Trophoblast cell (in vitro differentiated cells and primary cell): ENCODE measurements at regions not wholly inside any gene's neighbourhood (a gene's known extent, or its start where the extent isn't known, plus 50 kb on each side); places are given as distances from the start of the nearest gene placed in this dataset.

Source experiments
- DNase-seq, 2 donors: peaks; one replicate each; pipeline ENCODE4 v3.0.0-alpha.2; 2016
- H2AFZ ChIP-seq: 2 replicates; pipeline ENCODE4 v1.6.1; 2013; ENCODE audit warnings: low read length, moderate library complexity, mild to moderate bottlenecking; ENCODE audit not compliant: insufficient read depth, poor library complexity
- H2AK5ac ChIP-seq: 2 replicates; pipeline ENCODE4 v1.6.1; 2013; ENCODE audit warnings: mild to moderate bottlenecking, low read length
- H2BK120ac ChIP-seq: 2 replicates; pipeline ENCODE4 v1.6.1; 2013; ENCODE audit warnings: low read length, mild to moderate bottlenecking, moderate library complexity; ENCODE audit not compliant: insufficient read depth, poor library complexity
- H2BK12ac ChIP-seq: 2 replicates; pipeline ENCODE4 v1.6.1; 2013; ENCODE audit warnings: mild to moderate bottlenecking, low read length, moderate library complexity
- H2BK5ac ChIP-seq: 2 replicates; pipeline ENCODE4 v1.6.1; 2013; ENCODE audit warnings: low read length, low read depth, moderate library complexity, mild to moderate bottlenecking; ENCODE audit not compliant: poor library complexity
- H3K14ac ChIP-seq: 2 replicates; pipeline ENCODE4 v1.6.1; 2013; ENCODE audit warnings: mild to moderate bottlenecking, low read length
- H3K18ac ChIP-seq: 2 replicates; pipeline ENCODE4 v1.6.1; 2013; ENCODE audit warnings: mild to moderate bottlenecking, low read length
- H3K23ac ChIP-seq: 2 replicates; pipeline ENCODE4 v1.6.1; 2013; ENCODE audit warnings: low read length
- H3K27ac ChIP-seq: 2 replicates; pipeline ENCODE4 v1.5.1; 2013; ENCODE audit warnings: low read depth, mild to moderate bottlenecking, inconsistent platforms, low read length, moderate library complexity
- H3K27me3 ChIP-seq: 2 replicates; pipeline ENCODE4 v1.6.1; 2013; ENCODE audit warnings: inconsistent platforms, mild to moderate bottlenecking, low read length, moderate library complexity; ENCODE audit not compliant: insufficient read depth
- H3K36me3 ChIP-seq, 2 experiments: 1 replicate in 1 of 2; 2 replicates in 1 of 2; pipeline ENCODE4 v1.6.1; 2013; ENCODE audit warnings: low read length in 2 of 2, mild to moderate bottlenecking in 2 of 2, moderate library complexity in 1 of 2; ENCODE audit not compliant: insufficient read depth in 2 of 2, control insufficient read depth in 1 of 2
- H3K4ac ChIP-seq: 2 replicates; pipeline ENCODE4 v1.6.1; 2013; ENCODE audit warnings: low read depth, mild to moderate bottlenecking, low read length, moderate library complexity
- H3K4me1 ChIP-seq, 2 experiments: 1 replicate in 1 of 2; 2 replicates in 1 of 2; pipeline ENCODE4 v1.6.1; 2013; ENCODE audit warnings: low read length in 2 of 2, mild to moderate bottlenecking in 2 of 2, moderate library complexity in 1 of 2; ENCODE audit not compliant: insufficient read depth in 2 of 2, control insufficient read depth in 1 of 2
- H3K4me2 ChIP-seq: 2 replicates; pipeline ENCODE4 v1.6.1; 2013; ENCODE audit warnings: inconsistent platforms, mild to moderate bottlenecking, low read length, moderate library complexity
- H3K4me3 ChIP-seq: 2 replicates; pipeline ENCODE4 v1.5.1; 2013; ENCODE audit warnings: mild to moderate bottlenecking, low read depth, low read length, inconsistent platforms
- H3K79me1 ChIP-seq: one replicate; pipeline ENCODE4 v1.6.1; 2013; ENCODE audit warnings: low read length
- H3K79me2 ChIP-seq: 2 replicates; pipeline ENCODE4 v1.6.1; 2013; ENCODE audit warnings: low read length, mild to moderate bottlenecking; ENCODE audit not compliant: control insufficient read depth, insufficient read depth, poor library complexity
- H3K9ac ChIP-seq: 2 replicates; pipeline ENCODE4 v1.6.1; 2013; ENCODE audit warnings: mild to moderate bottlenecking, low read length
- H3K9me3 ChIP-seq: 2 replicates; pipeline ENCODE4 v1.6.1; 2013; ENCODE audit warnings: low read depth, mild to moderate bottlenecking, control low read depth, inconsistent platforms, low read length; ENCODE audit not compliant: insufficient read depth
- H4K12ac ChIP-seq: 2 replicates; pipeline ENCODE4 v1.6.1; 2013; ENCODE audit warnings: low read depth, mild to moderate bottlenecking, low read length, moderate library complexity
- H4K8ac ChIP-seq: 2 replicates; pipeline ENCODE4 v1.6.1; 2013; ENCODE audit warnings: low read depth, mild to moderate bottlenecking, low read length, moderate library complexity
- H4K91ac ChIP-seq: one replicate; pipeline ENCODE4 v1.6.1; 2013; ENCODE audit warnings: low read depth, mild to moderate bottlenecking, low read length, moderate library complexity
- WGBS: extraction: QIAGEN DNeasy Blood & Tissue Kit; methylation state at CpG from one replicate; pipeline ENCODE4 v1.1.7; 2013; ENCODE audit warnings: missing lambda C conversion rate; ENCODE audit not compliant: insufficient read length, insufficient coverage; ENCODE audit errors: extremely low coverage; 5-methylcytosine and 5-hydroxymethylcytosine counted together

GRCh38 chr2:22694856-22695255 is 690.1 kb upstream of the KLHL29 start:
- no peak overlapping the region for H2AFZ ChIP-seq
- no peak overlapping the region for H2AK5ac ChIP-seq
- no peak overlapping the region for H3K14ac ChIP-seq
- no peak overlapping the region for H3K18ac ChIP-seq
- no peak for DNase-seq
- H4K12ac ChIP-seq = no peak overlapping the region
- H3K27me3 ChIP-seq = no peaks in the 10 kb centered on the region
- H3K4ac ChIP-seq = no peak overlapping the region
- no peak overlapping the region for H3K23ac ChIP-seq
- H2BK5ac ChIP-seq = no peak overlapping the region
- no peak overlapping the region for H2BK120ac ChIP-seq
- H3K4me2 ChIP-seq = no peak overlapping the region
- H3K79me1 ChIP-seq = no peaks in the 10 kb centered on the region
- no peak overlapping the region for H3K9ac ChIP-seq
- H4K91ac ChIP-seq = no peak overlapping the region
- no peaks in the 10 kb centered on the region for H3K36me3 ChIP-seq
- no peak overlapping the region for H3K27ac ChIP-seq
- no peaks in the 10 kb centered on the region for H3K9me3 ChIP-seq
- no peaks in the 10 kb centered on the region for H3K79me2 ChIP-seq
- no peak overlapping the region for H2BK12ac ChIP-seq
- no peaks in the 10 kb centered on the region for H3K4me1 ChIP-seq
- H4K8ac ChIP-seq = no peak overlapping the region
- no CpG with 5 or more reads among the region's 1 CpG for WGBS
- no peak overlapping the region for H3K4me3 ChIP-seq

- no peak for DNase-seq
- no CpG with 5 or more reads among the region's 4 CpGs for WGBS
- Histone ChIP-seq H4K91ac (no peak overlapping the region), H3K4ac (no peak overlapping the region), H2BK5ac (no peak overlapping the region), H3K9ac (no peak overlapping the region), H3K27me3 (no peaks in the 10 kb centered on the region), H4K8ac (no peak overlapping the region), H3K79me2 (no peaks in the 10 kb centered on the region), H2AFZ (no peak overlapping the region), H3K18ac (no peak overlapping the region), H3K4me3 (no peak overlapping the region), H4K12ac (no peak overlapping the region), H3K4me1 (no peaks in the 10 kb centered on the region), H3K23ac (no peak overlapping the region), H3K36me3 (no peaks in the 10 kb centered on the region), H3K14ac (no peak overlapping the region), H2BK120ac (no peak overlapping the region), H3K4me2 (no peak overlapping the region), H3K9me3 (no peaks in the 10 kb centered on the region), H3K79me1 (no peaks in the 10 kb centered on the region), H2AK5ac (no peak overlapping the region), H3K27ac (no peak overlapping the region), H2BK12ac (no peak overlapping the region)
These were observed 687.8 kb upstream of the KLHL29 start for GRCh38 chr2:22697054-22697788.

- no peak overlapping the region for H3K27ac ChIP-seq
- H4K12ac ChIP-seq = no peak overlapping the region
- H4K91ac ChIP-seq = no peak overlapping the region
- no peaks in the 10 kb centered on the region for H3K4me1 ChIP-seq
- H3K4me2 ChIP-seq = no peak overlapping the region
- H3K27me3 ChIP-seq = no peaks in the 10 kb centered on the region
- no peak overlapping the region for H2BK120ac ChIP-seq
- H3K18ac ChIP-seq = no peak overlapping the region
- no peak overlapping the region for H2AFZ ChIP-seq
- H3K36me3 ChIP-seq = no peaks in the 10 kb centered on the region
- no CpG with 5 or more reads among the region's 2 CpGs for WGBS
- H3K79me1 ChIP-seq = no peaks in the 10 kb centered on the region
- H3K4me3 ChIP-seq = no peak overlapping the region
- no peaks in the 10 kb centered on the region for H3K9me3 ChIP-seq
- no peak overlapping the region for H4K8ac ChIP-seq
- H3K9ac ChIP-seq = no peak overlapping the region
- H2BK5ac ChIP-seq = no peak overlapping the region
- H2AK5ac ChIP-seq = no peak overlapping the region
- no peak overlapping the region for H3K23ac ChIP-seq
- no peaks in the 10 kb centered on the region for H3K79me2 ChIP-seq
- H2BK12ac ChIP-seq = no peak overlapping the region
- H3K14ac ChIP-seq = no peak overlapping the region
- DNase-seq = no peak
- no peak overlapping the region for H3K4ac ChIP-seq
These were observed 683.3 kb upstream of the KLHL29 start for GRCh38 chr2:22701561-22702160.

GRCh38 chr2:22703286-22703920 is 681.6 kb upstream of the KLHL29 start:
- H3K27ac ChIP-seq = no peak overlapping the region
- H4K8ac ChIP-seq = no peak overlapping the region
- WGBS = no CpG with 5 or more reads among the region's 1 CpG
- H2BK12ac ChIP-seq = no peak overlapping the region
- no peak overlapping the region for H3K18ac ChIP-seq
- H2BK120ac ChIP-seq = no peak overlapping the region
- no peak overlapping the region for H3K9ac ChIP-seq
- H2AFZ ChIP-seq = no peak overlapping the region
- H3K4me2 ChIP-seq = no peak overlapping the region
- H3K79me1 ChIP-seq = no peaks in the 10 kb centered on the region
- no peak overlapping the region for H2AK5ac ChIP-seq
- H3K4me3 ChIP-seq = peak overlapping the region; percentile 52
- no peak overlapping the region for H4K12ac ChIP-seq
- H4K91ac ChIP-seq = no peak overlapping the region
- no peaks in the 10 kb centered on the region for H3K27me3 ChIP-seq
- no peak overlapping the region for H3K14ac ChIP-seq
- no peaks in the 10 kb centered on the region for H3K79me2 ChIP-seq
- H3K23ac ChIP-seq = no peak overlapping the region
- no peak overlapping the region for H3K4ac ChIP-seq
- DNase-seq = no peak
- H2BK5ac ChIP-seq = no peak overlapping the region
- no peaks in the 10 kb centered on the region for H3K36me3 ChIP-seq
- no peaks in the 10 kb centered on the region for H3K4me1 ChIP-seq
- no peaks in the 10 kb centered on the region for H3K9me3 ChIP-seq
